ENCODE measurements at regions not wholly inside any gene's neighbourhood (a gene's known extent, or its start where the extent isn't known, plus 50 kb on each side); places are given as distances from the start of the nearest gene placed in this dataset.
A peak's percentile ranks its signal among the peaks of the same experiment; 100 is the strongest.

DNA sequence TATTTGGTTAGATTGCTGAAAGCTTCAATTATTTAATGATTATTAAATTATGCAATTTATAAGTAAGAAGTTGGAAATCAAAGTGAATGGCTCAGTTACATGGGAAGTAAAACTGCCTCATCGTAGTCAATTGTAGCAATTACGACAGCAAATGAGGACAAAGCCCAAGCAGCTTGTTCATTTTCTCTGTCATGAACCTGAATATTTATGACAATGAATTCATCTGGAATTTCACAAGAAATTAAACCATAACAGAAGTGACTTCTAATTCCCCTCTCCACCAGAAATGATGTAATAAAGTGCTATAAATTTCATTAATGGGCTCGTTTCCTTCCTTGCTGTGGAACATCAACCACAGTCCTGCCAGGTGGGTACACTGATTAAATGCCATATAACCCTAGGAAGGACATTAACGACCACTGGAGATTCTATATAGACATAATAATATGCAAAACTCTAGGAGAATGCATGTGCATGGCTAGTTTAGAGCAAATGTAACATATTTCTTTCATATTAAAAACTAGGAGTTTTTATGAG lies 273.8 kb upstream of the DCBLD2 start:
- no peak overlapping the region for H3K27ac Mint-ChIP-seq
- TF ChIP-seq CTCF (IDR thresholded peaks at IDR 0.05) = no peak
- no peaks in the 10 kb centered on the region for H3K4me1 Mint-ChIP-seq (ENCODE audit: low read depth)
- no peaks in the 10 kb centered on the region for H3K9me3 Mint-ChIP-seq
- no peaks in the 10 kb centered on the region for H3K27me3 Mint-ChIP-seq
- DNase-seq (no peak), ATAC-seq (no peak)
- intact Hi-C loops (cut with micrococcal nuclease) = no loop called here
- no peaks in the 10 kb centered on the region for H3K36me3 Mint-ChIP-seq (ENCODE audit: low read depth)
- CTCF ChIA-PET = interaction anchor here (0.9 kb wide), 1 partner anchor 12 kb away, joined by 3 read pairs; no protein-coding TSS in a partner anchor
- POLR2A ChIA-PET = no interaction called here
- H3K4me3 Mint-ChIP-seq = no peak overlapping the region

GRCh38 chr3:99172736-99173657 lies 271.5 kb upstream of the DCBLD2 start:
- Mint-ChIP-seq H3K4me3 (no peak overlapping the region), H3K27me3 (no peaks in the 10 kb centered on the region), H3K9me3 (no peaks in the 10 kb centered on the region), H3K36me3 (ENCODE audit: low read depth) (no peaks in the 10 kb centered on the region), H3K4me1 (ENCODE audit: low read depth) (no peaks in the 10 kb centered on the region), H3K27ac (no peak overlapping the region)
- ATAC-seq (no peak), DNase-seq (peak; percentile 55)
- POLR2A ChIA-PET = no interaction called here
- intact Hi-C loops (cut with micrococcal nuclease) = loop anchor here (5.0 kb wide), 2 partner anchors 151 to 356 kb away; no protein-coding TSS in a partner anchor
- peak; percentile 69 for TF ChIP-seq CTCF (IDR thresholded peaks at IDR 0.05)
- CTCF ChIA-PET = interaction anchor here (0.9 to 2.1 kb wide), 21 partner anchors 8 to 593 kb away, joined by 3 to 8 read pairs (median 3); no protein-coding TSS in a partner anchor

GRCh38 chr3:99171800-99172199 lies 270.3 kb upstream of the DCBLD2 start:
- DNase-seq = no peak
- no peaks in the 10 kb centered on the region for H3K4me1 Mint-ChIP-seq (ENCODE audit: low read depth)
- ChIA-PET CTCF (interaction anchor here (1.1 kb wide), 1 partner anchor 71 kb away, joined by 3 read pairs; no protein-coding TSS in a partner anchor), POLR2A (no interaction called here)
- no peak overlapping the region for H3K27ac Mint-ChIP-seq
- no peak for ATAC-seq
- no peak for TF ChIP-seq CTCF (IDR thresholded peaks at IDR 0.05)
- H3K4me3 Mint-ChIP-seq = no peak overlapping the region
- no peaks in the 10 kb centered on the region for H3K9me3 Mint-ChIP-seq
- intact Hi-C loops (cut with micrococcal nuclease) = loop anchor here (5.0 kb wide), 2 partner anchors 149 to 354 kb away; no protein-coding TSS in a partner anchor
- no peaks in the 10 kb centered on the region for H3K36me3 Mint-ChIP-seq (ENCODE audit: low read depth)
- H3K27me3 Mint-ChIP-seq = no peaks in the 10 kb centered on the region

- H3K27me3 Mint-ChIP-seq = no peaks in the 10 kb centered on the region
- ATAC-seq = no peak
Observed at GRCh38 chr3:99170867-99171517, 269.5 kb upstream of the DCBLD2 start.

More at GRCh38 chr3:99170867-99171517, 269.5 kb upstream of the DCBLD2 start:
- Mint-ChIP-seq H3K36me3 (ENCODE audit: low read depth) (no peaks in the 10 kb centered on the region), H3K4me1 (ENCODE audit: low read depth) (no peaks in the 10 kb centered on the region), H3K9me3 (no peaks in the 10 kb centered on the region), H3K27ac (no peak overlapping the region), H3K4me3 (no peak overlapping the region)
- DNase-seq = no peak
- CTCF ChIA-PET = interaction anchor here (1.9 kb wide), 1 partner anchor 147 kb away, joined by 4 read pairs; no protein-coding TSS in a partner anchor
- POLR2A ChIA-PET = no interaction called here
- intact Hi-C loops (cut with micrococcal nuclease) = loop anchor here (5.0 kb wide), 2 partner anchors 149 to 354 kb away; no protein-coding TSS in a partner anchor
- TF ChIP-seq CTCF (IDR thresholded peaks at IDR 0.05) = no peak
